Stimulated activated naive CD4-positive, alpha-beta T cell (primary cell): ENCODE measurements at regions not wholly inside any gene's neighbourhood (a gene's known extent, or its start where the extent isn't known, plus 50 kb on each side); places are given as distances from the start of the nearest gene placed in this dataset.
"Not testable (repeated sequence)": the region's sequence is repeated elsewhere in the genome, so short reads cannot be mapped to it uniquely, and the experiment has no call there.

Experiments
- DNase-seq, 6 experiments: peaks; one replicate each; lab custom pipeline; 2025; lab: John Stamatoyannopoulos, UW

- DNase-seq: not testable (repeated sequence)
Measured at GRCh38 chr5:20797216-20797615, 809.2 kb upstream of the CDH18 start.

DNA sequence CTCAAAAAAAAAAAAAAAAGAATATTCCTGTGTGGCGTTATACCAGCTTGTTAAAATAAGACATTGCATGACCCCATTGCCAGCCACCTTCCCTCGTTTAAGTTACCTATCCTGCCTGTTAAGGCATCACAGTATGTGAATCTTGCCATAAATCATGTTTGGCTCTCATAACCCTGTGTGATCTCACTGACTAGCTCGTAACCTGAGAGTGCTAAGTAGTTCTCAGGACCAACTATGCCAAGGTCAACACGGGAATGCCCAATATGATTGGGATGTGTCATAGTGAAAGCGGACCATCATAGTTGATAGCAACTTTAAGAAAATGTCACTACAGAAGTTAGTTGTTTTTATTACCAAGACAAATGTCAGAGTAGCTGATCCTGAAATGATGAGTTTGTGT is 796.8 kb upstream of the CDH18 start:
- not testable (repeated sequence) for DNase-seq

DNA sequence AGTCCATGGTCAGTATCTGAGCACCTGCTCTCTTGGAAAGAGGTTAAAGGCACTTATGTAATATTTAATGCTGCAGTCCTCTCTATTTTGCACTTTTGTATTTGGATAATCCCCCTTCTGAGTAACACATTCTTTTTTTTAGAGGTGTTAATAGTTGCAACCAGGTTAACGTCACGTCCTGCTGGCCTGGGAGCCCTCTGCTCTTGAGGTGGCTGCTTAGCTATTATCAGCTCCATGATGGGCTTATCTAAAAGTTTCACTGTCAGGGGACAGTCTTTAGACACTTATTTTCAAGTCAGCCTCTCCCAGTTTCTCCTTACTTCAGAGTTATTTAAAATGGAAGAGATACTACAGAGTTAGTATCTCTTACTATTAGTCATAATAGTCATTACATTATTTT is 795.5 kb upstream of the CDH18 start:
- DNase-seq: not testable (repeated sequence)

DNA sequence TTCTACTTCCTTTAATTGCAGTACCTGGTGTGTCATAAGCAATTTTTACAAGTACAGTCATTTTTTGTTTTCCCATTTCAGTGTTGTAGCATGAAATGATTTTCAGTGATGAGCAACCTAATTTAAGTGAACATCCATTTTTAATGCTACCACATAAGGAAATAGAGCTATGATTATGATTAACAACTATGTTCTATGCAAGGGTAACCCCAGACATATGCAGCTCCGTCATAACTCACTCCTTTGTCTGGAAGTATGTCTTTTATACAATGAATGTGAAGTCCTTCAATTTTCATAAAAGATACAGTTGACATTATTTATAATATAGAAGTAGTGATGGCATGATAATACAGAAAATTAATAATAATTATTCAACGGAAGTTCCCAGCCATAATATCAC is 783.3 kb upstream of the CDH18 start:
- not testable (repeated sequence) for DNase-seq

DNA sequence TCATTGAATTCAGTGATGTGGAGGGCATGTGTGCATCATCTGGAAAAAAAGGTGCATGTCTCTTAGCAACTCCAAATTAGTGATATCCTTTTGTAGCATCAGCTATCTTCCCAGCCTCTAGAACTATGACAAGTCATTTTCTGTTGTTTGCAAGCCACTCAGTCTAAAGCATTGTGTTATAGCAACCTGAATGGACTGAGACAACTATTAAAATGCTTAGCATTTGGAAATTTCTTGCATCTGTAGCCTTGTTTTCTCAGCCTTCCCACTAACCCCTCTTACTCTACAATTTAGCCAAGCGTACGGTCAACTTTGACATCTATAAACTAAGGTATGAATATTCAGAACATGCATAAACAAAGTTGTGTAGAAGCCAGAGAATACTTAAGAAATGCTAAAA is 777.1 kb upstream of the CDH18 start:
- DNase-seq: not testable (repeated sequence)

DNA sequence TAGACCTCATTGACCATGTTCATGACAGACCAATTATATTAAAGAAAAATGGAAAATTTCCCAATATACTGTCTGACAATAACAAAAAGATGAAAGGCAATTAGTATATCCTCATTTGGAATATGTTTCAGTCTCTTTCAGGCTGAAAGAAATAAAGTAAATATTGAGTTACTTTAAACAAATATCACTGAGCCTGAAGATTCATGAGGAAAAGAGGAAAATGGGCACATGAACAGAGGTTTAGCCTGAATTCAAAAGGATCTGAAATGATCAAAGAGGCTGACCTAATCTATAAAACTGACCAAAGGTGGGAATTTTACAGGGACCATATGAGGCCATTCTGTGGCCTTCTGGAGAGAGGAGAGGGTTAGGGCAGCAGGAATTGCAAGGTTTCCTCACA is 771.5 kb upstream of the CDH18 start:
- not testable (repeated sequence) for DNase-seq

DNA sequence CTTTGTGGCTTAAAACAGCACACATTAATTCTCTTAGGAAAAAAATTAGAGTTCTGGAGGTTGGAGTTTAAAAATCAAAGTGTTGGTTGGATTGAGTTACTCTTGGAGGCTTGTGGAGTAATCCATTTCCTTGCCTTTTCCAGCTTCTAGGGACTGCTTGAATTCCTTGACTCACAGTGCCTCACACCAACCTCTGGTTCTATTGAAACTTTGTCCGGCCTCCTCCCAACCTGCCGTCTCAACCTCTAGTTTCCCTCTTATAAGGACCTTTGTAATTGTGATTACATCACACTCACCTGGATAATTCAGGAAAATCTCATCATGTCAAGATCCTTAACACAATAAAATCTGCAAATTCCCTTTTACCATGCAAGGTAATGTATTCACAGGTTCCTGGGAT is 764.2 kb upstream of the CDH18 start:
- not testable (repeated sequence) for DNase-seq

DNA sequence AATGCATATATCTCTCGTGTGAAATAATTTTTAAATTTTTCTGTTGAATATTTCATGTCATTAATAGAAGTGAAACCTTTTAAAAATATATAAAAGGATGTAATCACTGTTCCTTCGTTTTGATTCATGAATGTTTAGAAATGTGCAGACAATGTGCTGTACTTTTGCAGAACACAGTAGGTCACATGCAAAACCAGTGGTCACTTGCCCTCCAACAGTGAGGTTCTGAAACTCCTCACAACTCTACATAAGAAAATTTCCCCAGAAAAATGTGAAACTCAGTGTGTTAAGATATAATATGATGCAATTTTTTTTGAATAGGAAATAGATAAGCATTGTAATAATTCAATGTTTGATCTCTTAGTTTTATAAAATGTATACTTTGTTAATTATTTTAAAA is 747.7 kb upstream of the CDH18 start:
- not testable (repeated sequence) for DNase-seq

- DNase-seq: not testable (repeated sequence)
Measured at GRCh38 chr5:20732223-20732622, 744.2 kb upstream of the CDH18 start.

DNA sequence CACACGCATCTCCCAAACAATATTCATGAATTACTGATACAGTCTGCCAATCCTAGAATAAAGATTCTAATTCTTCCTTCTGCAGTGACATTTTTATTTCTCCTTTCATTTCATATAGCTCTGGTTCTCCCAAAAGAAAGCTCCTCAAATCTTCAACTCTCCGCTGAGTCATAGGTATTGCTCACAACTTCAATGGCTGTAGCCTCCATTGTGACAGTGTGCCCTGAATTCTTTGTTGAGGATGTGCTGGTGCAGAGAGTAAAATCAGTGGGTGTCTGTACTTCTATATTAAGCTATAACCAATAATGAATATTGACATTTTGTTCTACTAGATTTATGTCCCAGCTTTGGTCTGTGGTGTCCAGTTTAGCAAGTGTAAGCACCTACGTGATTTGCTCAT is 733.3 kb upstream of the CDH18 start:
- not testable (repeated sequence) for DNase-seq

- not testable (repeated sequence) for DNase-seq
Measured at GRCh38 chr5:20711520-20712155, 723.6 kb upstream of the CDH18 start.

GRCh38 chr5:20707634-20708033 is 719.6 kb upstream of the CDH18 start:
- not testable (repeated sequence) for DNase-seq

DNA sequence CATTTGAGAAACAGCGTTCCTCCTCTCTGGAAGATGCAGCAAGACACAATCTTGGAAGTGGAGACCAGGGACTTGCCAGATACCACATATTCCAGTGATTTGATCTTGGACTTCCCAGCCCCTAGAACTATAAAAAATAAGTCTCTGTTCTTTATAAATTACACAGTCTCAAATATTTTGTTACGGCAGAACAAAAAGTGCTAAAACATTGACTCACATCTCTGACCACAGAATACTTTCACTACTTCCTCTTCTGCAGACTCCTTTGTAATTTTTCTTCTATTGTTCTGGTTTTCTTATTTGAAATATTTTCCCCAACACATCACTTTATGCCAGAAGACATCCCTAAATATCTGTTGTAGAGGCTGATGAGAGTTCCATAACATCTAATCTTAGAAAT is 706.1 kb upstream of the CDH18 start:
- no peak for DNase-seq

- no peak for DNase-seq
Measured at GRCh38 chr5:20692913-20693312, 704.9 kb upstream of the CDH18 start.

DNA sequence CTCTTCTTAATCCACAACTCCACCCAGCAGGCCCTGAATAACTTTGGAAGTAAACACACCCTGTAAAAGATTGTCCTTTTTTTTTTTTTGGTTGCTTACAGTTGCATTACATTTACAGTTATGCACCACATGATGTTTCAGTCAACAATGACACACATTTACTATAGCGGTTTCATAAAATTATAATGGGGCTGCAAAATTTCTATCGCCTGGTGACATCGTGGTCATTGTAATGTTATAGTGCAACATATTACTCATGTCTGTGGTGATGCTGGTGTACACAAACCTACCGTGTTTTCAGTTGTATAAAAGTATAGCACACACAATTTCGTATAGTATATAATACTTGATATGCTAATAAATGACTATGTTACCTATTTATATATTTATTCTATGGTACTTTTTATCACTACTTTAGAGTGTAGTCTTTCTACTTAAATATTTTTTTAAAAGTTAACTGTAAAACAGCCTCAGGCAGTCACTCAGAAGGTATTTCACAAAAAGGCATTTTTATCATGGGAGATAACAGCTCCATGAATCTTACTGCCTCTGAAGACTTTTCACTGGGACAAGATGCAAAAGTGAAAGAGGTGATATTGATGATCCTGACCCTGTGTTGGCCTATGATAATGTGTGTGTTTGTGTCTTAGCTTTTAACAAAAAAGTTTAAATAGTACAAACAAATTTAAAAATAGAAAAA is 695.4 kb upstream of the CDH18 start:
- no peak for DNase-seq

GRCh38 chr5:20680718-20681302 is 692.8 kb upstream of the CDH18 start:
- DNase-seq: no peak

DNA sequence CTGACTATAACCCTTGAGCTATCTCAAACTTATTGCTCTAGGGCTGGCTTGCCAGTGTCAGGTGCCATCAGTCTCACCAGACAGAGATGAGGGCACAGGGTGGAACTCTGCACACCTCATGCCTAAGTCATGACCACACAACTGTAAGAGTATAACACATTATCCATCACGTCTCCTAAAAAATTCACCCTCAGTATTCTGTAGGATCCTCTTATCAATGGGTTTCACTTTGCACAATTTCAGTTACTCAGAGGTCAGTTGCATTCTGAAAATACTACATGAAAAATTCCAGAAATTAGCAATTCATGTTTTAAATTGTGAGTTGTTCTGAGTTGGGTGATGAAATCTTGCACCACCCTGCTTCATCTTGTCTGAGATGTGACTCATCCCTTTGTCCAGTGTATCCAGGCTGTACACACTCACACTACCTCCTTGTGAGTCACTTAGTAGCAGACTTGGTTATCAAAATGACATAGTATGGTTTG is 690.9 kb upstream of the CDH18 start:
- no peak for DNase-seq

- DNase-seq: no peak
Measured at GRCh38 chr5:20678386-20678785, 690.4 kb upstream of the CDH18 start.

- DNase-seq: no peak
Measured at GRCh38 chr5:20660588-20660987, 672.6 kb upstream of the CDH18 start.

DNA sequence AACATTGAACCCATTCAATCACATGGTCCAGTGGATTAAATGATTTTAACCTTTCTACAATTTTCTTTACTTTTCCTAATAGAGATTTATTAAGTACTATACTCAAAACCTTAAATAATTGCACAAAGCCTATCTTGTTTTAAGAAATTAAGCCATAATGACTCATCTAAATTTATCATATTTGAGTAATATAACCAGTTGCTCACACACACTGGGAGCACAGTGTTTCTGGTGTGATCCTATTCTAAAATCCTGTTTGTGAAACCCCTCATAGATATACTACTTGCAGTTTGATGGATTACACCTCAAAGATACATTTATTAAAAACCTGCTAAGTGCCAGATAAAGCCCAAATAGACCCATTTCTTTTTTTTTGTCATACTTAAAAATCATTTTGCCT is 668.3 kb upstream of the CDH18 start:
- no peak for DNase-seq

DNA sequence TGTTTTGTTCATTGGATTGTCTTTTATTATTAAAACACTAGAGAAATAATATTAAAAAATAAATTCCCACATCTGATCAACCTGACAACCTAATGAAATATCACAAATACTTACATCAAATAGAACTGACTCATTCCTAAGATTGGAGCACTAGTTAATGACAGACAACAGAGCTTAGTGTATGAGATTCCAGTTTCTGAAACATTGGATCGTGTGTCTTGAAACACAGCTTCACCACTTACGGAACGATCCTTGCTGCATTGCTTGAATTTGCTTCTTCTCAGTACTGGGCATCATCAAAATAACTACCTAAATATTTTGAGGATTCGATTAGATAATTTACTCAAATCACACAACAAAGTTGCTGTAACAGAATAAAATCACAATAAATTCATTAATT is 667.2 kb upstream of the CDH18 start:
- DNase-seq: no peak

- DNase-seq: no peak
Measured at GRCh38 chr5:20654746-20655145, 666.7 kb upstream of the CDH18 start.

DNA sequence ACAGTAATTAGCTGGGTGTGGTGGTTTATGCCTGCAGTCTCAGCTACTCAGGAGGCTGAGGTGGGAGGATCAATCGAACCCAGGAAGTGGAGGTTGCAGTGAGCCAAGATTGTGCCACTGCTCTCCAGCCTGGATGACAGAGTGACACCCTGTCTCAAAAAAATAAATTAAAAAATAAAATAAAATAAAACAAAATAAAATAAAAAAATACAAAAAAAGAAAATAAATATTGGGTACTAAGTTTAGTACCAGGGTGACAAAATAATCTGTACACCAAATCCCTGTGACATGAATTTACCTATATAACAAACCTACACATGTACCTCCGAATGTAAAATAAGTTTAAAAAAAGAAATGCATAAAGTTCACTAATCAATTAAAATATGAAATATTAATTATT is 666.0 kb upstream of the CDH18 start:
- no peak for DNase-seq
